ENCODE measurements at regions not wholly inside any gene's neighbourhood (a gene's known extent, or its start where the extent isn't known, plus 50 kb on each side); places are given as distances from the start of the nearest gene placed in this dataset.
"Not testable (repeated sequence)": the region's sequence is repeated elsewhere in the genome, so short reads cannot be mapped to it uniquely, and the experiment has no call there.

DNA sequence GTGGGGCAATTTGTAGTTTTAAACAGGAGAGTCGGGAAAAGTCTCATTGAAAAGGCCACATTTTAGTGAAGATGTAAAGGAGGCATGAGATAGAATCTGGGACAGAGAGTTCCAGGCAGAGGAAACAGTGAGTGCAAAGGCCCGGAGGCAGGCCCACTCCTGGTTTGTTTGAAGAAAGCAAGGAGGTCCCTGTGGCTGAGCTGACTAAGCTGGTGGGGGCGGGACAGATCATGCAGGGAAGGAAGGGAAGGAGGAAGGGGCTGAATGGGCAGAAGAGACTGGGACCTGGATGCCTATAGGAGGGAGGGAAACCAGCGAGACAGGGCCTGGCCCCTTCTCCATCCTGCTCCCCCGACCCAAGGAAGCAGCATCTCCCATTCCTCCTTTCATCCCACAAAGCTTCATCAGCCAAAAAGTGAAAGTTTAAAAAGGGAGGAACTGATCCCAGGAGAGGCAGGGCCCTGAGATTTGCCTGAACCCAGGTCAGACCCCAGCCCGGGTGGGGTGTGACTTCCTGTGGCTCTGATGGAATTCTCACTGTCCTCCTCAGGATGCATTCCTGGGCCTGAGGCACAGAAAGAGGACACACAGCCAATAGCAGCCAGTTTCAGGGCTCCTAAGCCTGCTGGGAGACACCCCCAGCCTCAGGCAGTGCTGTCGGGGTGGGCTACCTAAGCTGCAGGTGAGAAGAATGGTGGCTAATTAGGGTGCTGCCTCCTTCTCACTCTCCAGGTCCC is 54.2 kb upstream of the SIRPA start:
- TF ChIP-seq, protein P1, sequence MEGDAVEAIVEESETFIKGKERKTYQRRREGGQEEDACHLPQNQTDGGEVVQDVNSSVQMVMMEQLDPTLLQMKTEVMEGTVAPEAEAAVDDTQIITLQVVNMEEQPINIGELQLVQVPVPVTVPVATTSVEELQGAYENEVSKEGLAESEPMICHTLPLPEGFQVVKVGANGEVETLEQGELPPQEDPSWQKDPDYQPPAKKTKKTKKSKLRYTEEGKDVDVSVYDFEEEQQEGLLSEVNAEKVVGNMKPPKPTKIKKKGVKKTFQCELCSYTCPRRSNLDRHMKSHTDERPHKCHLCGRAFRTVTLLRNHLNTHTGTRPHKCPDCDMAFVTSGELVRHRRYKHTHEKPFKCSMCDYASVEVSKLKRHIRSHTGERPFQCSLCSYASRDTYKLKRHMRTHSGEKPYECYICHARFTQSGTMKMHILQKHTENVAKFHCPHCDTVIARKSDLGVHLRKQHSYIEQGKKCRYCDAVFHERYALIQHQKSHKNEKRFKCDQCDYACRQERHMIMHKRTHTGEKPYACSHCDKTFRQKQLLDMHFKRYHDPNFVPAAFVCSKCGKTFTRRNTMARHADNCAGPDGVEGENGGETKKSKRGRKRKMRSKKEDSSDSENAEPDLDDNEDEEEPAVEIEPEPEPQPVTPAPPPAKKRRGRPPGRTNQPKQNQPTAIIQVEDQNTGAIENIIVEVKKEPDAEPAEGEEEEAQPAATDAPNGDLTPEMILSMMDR (IDR thresholded peaks at IDR 0.05; ENCODE audit: extremely low read depth, low read depth, low read length): no peak
- H3K36me3 ChIP-seq (ENCODE audit: insufficient read depth, low read length): no peaks in the 10 kb centered on the region
- H2AFZ ChIP-seq (ENCODE audit: low read length): peak overlapping the region; percentile 20
- peak overlapping the region; percentile 37 for H3K4me2 ChIP-seq (ENCODE audit: insufficient read depth, low read length)
- peaks cover 4% of the 10 kb centered on the region for H3K27me3 ChIP-seq (ENCODE audit: insufficient read depth, low read length)
- H3K79me2 ChIP-seq (ENCODE audit: insufficient read depth, low read length): no peaks in the 10 kb centered on the region
- no peaks in the 10 kb centered on the region for H4K20me1 ChIP-seq (ENCODE audit: insufficient read depth, low read length)
- H3K9me3 ChIP-seq (ENCODE audit: low read depth, low read length): no peaks in the 10 kb centered on the region
- DNase-seq (ENCODE audit: insufficient read length, low spot score, missing footprints): no peak
- no peak overlapping the region for H3K4me3 ChIP-seq (ENCODE audit: insufficient read depth, low read length)
- peaks cover 19% of the 10 kb centered on the region for H3K4me1 ChIP-seq (ENCODE audit: insufficient read depth, low read length)
- peak overlapping the region; percentile 32 for H3K27ac ChIP-seq (ENCODE audit: low read depth, low read length)

DNA sequence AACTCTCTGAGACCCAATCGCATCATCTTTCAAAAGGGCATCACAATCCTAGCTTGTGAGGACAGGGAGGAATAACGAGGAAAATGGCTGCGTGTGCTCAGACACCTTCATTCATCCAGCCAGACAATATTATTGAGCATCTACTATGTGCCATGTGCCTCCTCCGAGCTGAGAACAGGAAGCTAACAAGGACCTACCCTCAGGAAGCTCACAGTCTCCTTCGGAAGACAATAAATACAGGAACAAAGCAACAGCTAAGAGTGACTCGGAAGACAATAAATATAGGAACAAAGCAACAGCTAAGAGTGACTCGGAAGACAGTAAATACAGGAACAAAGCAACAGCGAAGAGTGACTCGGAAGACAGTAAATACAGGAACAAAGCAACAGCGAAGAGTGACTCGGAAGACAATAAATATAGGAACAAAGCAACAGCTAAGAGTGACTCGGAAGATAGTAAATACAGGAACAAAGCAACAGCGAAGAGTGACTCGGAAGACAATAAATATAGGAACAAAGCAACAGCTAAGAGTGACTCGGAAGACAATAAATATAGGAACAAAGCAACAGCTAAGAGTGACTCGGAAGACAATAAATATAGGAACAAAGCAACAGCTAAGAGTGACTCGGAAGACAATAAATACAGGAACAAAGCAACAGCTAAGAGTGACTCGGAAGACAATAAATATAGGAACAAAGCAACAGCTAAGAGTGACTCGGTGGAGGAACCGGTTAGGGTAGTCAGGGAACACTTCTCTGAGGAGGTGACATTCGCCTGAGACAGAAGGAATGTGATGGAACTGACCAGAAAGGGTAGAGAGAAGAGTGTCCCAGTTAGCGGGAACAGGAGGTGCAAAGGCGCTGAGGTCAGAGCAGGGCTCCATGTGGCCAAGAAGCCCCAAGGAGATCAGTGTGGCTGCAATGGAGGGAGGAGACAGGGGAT is 55.6 kb upstream of the SIRPA start:
- not testable (repeated sequence) for H3K9me3 ChIP-seq (ENCODE audit: low read depth, low read length); DNase-seq (ENCODE audit: insufficient read length, low spot score, missing footprints); H2AFZ ChIP-seq (ENCODE audit: low read length); H3K36me3 ChIP-seq (ENCODE audit: insufficient read depth, low read length); H3K27me3 ChIP-seq (ENCODE audit: insufficient read depth, low read length); H3K4me3 ChIP-seq (ENCODE audit: insufficient read depth, low read length); H4K20me1 ChIP-seq (ENCODE audit: insufficient read depth, low read length); H3K79me2 ChIP-seq (ENCODE audit: insufficient read depth, low read length); H3K27ac ChIP-seq (ENCODE audit: low read depth, low read length); H3K4me2 ChIP-seq (ENCODE audit: insufficient read depth, low read length)
- H3K4me1 ChIP-seq (ENCODE audit: insufficient read depth, low read length): peaks cover 23% of the 10 kb centered on the region

DNA sequence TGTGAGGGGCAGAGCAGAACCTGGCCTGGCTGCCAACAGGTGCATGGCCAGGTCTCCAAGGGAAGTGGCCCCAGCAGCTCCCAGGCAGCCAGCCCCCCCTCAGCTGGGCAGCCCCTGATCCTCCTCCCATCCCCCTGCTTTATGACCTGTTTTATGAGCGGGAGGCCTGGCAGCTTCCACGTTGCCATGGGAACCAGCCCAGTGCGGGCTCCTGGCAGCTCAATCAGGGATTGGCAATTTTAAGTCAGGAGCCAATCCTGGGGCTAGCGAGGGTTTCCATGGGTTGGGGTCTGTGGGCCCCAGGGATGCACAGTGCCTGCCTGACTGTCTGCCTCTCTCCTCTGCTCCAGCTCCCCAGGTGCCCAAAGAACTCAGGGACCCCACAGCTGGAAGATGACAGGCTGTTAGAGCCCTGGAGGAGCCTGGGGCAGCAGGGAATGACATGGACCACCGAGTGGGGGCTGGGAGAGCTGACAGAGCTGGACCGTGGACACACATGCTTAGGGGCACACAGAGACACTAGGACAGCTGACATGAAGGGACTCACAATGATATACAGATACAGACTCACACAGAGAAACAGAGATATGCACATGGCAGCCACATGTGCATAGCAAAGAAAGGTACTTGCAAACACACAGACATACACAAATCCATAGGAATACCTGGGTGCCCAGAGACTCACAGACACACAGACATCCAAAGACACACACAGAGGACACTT is 56.5 kb upstream of the SIRPA start:
- Histone ChIP-seq H3K4me2 (ENCODE audit: insufficient read depth, low read length) (no peak overlapping the region), H2AFZ (ENCODE audit: low read length) (no peak overlapping the region), H3K4me1 (ENCODE audit: insufficient read depth, low read length) (peaks cover 19% of the 10 kb centered on the region), H3K9me3 (ENCODE audit: low read depth, low read length) (no peaks in the 10 kb centered on the region), H4K20me1 (ENCODE audit: insufficient read depth, low read length) (no peaks in the 10 kb centered on the region), H3K4me3 (ENCODE audit: insufficient read depth, low read length) (no peak overlapping the region), H3K79me2 (ENCODE audit: insufficient read depth, low read length) (no peaks in the 10 kb centered on the region), H3K36me3 (ENCODE audit: insufficient read depth, low read length) (no peaks in the 10 kb centered on the region), H3K27me3 (ENCODE audit: insufficient read depth, low read length) (peaks cover 4% of the 10 kb centered on the region), H3K27ac (ENCODE audit: low read depth, low read length) (no peak overlapping the region)
- DNase-seq (ENCODE audit: insufficient read length, low spot score, missing footprints): no peak
- TF ChIP-seq, protein P1 (IDR thresholded peaks at IDR 0.05; ENCODE audit: extremely low read depth, low read depth, low read length): no peak

DNA sequence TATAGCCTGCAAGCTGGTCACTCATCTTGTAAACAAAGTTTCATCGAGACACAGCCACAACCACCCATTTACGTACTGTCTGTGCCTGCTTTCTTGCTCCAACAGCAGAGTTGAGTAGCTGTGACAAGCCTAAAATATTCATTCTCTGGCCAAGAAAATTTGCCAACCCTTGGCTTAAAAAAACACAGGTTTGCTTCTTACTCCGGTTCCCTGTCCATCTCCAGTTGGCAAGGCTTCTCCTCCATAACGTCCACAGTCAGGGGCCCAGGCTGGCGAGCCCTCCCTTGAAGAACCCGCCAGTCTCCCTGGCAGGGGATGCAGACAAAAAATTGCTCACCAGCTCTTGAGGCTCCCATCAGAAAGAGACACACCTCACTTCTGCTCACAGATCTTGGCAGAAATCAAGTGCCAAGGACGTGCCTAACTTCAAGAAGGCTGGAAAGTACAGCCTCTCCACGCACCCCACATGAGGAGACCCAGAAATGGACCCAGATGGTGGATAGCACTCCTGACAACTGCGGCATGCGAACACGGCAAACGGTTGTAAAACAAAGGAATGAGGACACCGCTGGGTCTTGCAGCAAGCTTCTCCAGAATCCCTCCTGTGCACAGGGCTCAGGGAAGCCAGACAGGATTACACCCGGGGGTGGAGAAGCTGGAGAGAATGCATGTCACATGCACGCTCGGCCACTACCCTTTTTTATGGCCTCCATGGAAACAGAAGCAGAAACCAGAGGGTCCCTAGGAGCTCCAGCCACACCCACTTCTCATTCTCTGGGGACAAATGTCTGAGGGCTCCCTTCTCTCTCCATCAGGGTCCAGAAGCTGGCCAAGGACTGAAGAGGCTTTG is 59.8 kb upstream of the SIRPA start:
- H3K4me2 ChIP-seq (ENCODE audit: insufficient read depth, low read length): no peak overlapping the region
- H3K36me3 ChIP-seq (ENCODE audit: insufficient read depth, low read length): no peaks in the 10 kb centered on the region
- H3K79me2 ChIP-seq (ENCODE audit: insufficient read depth, low read length): no peaks in the 10 kb centered on the region
- DNase-seq (ENCODE audit: insufficient read length, low spot score, missing footprints): no peak
- H4K20me1 ChIP-seq (ENCODE audit: insufficient read depth, low read length): no peaks in the 10 kb centered on the region
- H3K27ac ChIP-seq (ENCODE audit: low read depth, low read length): no peak overlapping the region
- TF ChIP-seq, protein P1 (IDR thresholded peaks at IDR 0.05; ENCODE audit: extremely low read depth, low read depth, low read length): no peak
- peaks cover 12% of the 10 kb centered on the region for H3K4me1 ChIP-seq (ENCODE audit: insufficient read depth, low read length)
- peak overlapping the region; percentile 25 for H2AFZ ChIP-seq (ENCODE audit: low read length)
- peaks cover 4% of the 10 kb centered on the region for H3K27me3 ChIP-seq (ENCODE audit: insufficient read depth, low read length)
- H3K9me3 ChIP-seq (ENCODE audit: low read depth, low read length): no peaks in the 10 kb centered on the region
- H3K4me3 ChIP-seq (ENCODE audit: insufficient read depth, low read length): no peak overlapping the region

Measured in osteoblast (primary cell).